CD4-positive, alpha-beta memory T cell (primary cell): ENCODE measurements at regions not wholly inside any gene's neighbourhood (a gene's known extent, or its start where the extent isn't known, plus 50 kb on each side); places are given as distances from the start of the nearest gene placed in this dataset.
A peak's percentile ranks its signal among the peaks of the same experiment; 100 is the strongest.

Experiments used
- CTCF ChIA-PET: fragments of 350-600 bp; sonication (Branson Sonifier 250); formaldehyde crosslinking; loops from one replicate; lab custom pipeline; 2021; ENCODE audit warnings: inconsistent platforms; ENCODE audit not compliant: partially characterized antibody; lab: Charles Lee
- POLR2A ChIA-PET: fragments of 350-600 bp; sonication (Branson Sonifier 250); formaldehyde crosslinking; loops from one replicate; lab custom pipeline; 2021; ENCODE audit not compliant: partially characterized antibody; lab: Charles Lee
- DNase-seq, 5 donors: peaks; one replicate each; pipeline versions ENCODE4 v3.0.0 to v3.0.0-alpha.2; 2020 to 2022; ENCODE audit warnings: mixed read lengths in 1 of 5
- H3K27ac ChIP-seq: one replicate; pipeline ENCODE4 v1.7.0; 2013; ENCODE audit warnings: low read depth, low read length
- H3K27me3 ChIP-seq: 2 replicates; pipeline ENCODE4 v1.7.0; 2013; ENCODE audit warnings: mild to moderate bottlenecking, low read length, moderate library complexity; ENCODE audit not compliant: insufficient read depth
- H3K36me3 ChIP-seq: 2 replicates; pipeline ENCODE4 v1.7.0; 2013; ENCODE audit warnings: mild to moderate bottlenecking, low read length, moderate library complexity; ENCODE audit not compliant: insufficient read depth
- H3K4me1 ChIP-seq: 2 replicates; pipeline ENCODE4 v1.7.0; 2013; ENCODE audit warnings: mild to moderate bottlenecking, low read length, moderate library complexity; ENCODE audit not compliant: insufficient read depth
- H3K4me3 ChIP-seq, 2 donors: one replicate each; pipeline ENCODE4 v1.7.0; 2013; ENCODE audit warnings: low read length in 2 of 2, mild to moderate bottlenecking in 1 of 2
- H3K9me3 ChIP-seq, 2 donors: one replicate each; pipeline ENCODE4 v1.7.0; 2013; ENCODE audit warnings: low read length in 2 of 2, control low read depth in 1 of 2; ENCODE audit not compliant: control insufficient read depth in 1 of 2
- H3K27ac Mint-ChIP-seq, 7 donors: one replicate each; pipeline ENCODE4 v1.8.0; 2020 to 2021; ENCODE audit warnings: mixed read lengths in 7 of 7, mild to moderate bottlenecking in 6 of 7, inconsistent platforms in 3 of 7, moderate library complexity in 3 of 7
- H3K27me3 Mint-ChIP-seq, 2 donors: one replicate each; pipeline ENCODE4 v1.8.0; 2020 to 2021; ENCODE audit warnings: mixed read lengths in 2 of 2
- H3K36me3 Mint-ChIP-seq, 2 donors: one replicate each; pipeline ENCODE4 v1.8.0; 2020 to 2021; ENCODE audit warnings: mixed read lengths in 2 of 2, inconsistent platforms in 1 of 2, mild to moderate bottlenecking in 1 of 2
- H3K4me1 Mint-ChIP-seq, 4 donors: one replicate each; pipeline ENCODE4 v1.8.0; 2020 to 2021; ENCODE audit warnings: mixed read lengths in 4 of 4, mild to moderate bottlenecking in 1 of 4
- H3K4me3 Mint-ChIP-seq, 8 donors: one replicate each; pipeline ENCODE4 v1.8.0; 2020 to 2021; ENCODE audit warnings: mixed read lengths in 8 of 8, mild to moderate bottlenecking in 7 of 8, moderate library complexity in 6 of 8, inconsistent platforms in 3 of 8
- H3K9me3 Mint-ChIP-seq, 8 donors: one replicate each; pipeline ENCODE4 v1.8.0; 2020 to 2021; ENCODE audit warnings: mixed read lengths in 8 of 8, mild to moderate bottlenecking in 5 of 8, inconsistent platforms in 3 of 8, moderate library complexity in 1 of 8
- intact Hi-C: fragments of 100-400 bp; cut with micrococcal nuclease; formaldehyde crosslinking; loops from one replicate; pipeline ENCODE4 v1.15.1; 2023

GRCh38 chr13:65868884-65869283 lies 1361.3 kb downstream of the PCDH9 start:
- H3K4me3 ChIP-seq, result no peak overlapping the region
- ChIA-PET CTCF (no interaction called here), POLR2A (no interaction called here)
- no peak for DNase-seq
- no peak overlapping the region for H3K27ac ChIP-seq
- H3K4me1 ChIP-seq, result no peaks in the 10 kb centered on the region
- H3K27me3 ChIP-seq, result no peaks in the 10 kb centered on the region
- no peak overlapping the region for H3K27ac Mint-ChIP-seq
- H3K9me3 ChIP-seq, result peaks cover 0 to 4% of the 10 kb centered on the region in 2 donors
- no peak overlapping the region for H3K4me3 Mint-ChIP-seq
- H3K9me3 Mint-ChIP-seq, result peaks cover 2 to 19% (median 7%) of the 10 kb centered on the region in 8 donors
- H3K36me3 Mint-ChIP-seq, result no peaks in the 10 kb centered on the region
- no peaks in the 10 kb centered on the region for H3K27me3 Mint-ChIP-seq
- no peaks in the 10 kb centered on the region for H3K36me3 ChIP-seq
- intact Hi-C loops, result no loop called here
- H3K4me1 Mint-ChIP-seq, result no peaks in the 10 kb centered on the region

GRCh38 chr13:65868099-65868498 lies 1362.0 kb downstream of the PCDH9 start:
- Mint-ChIP-seq H3K36me3 (no peaks in the 10 kb centered on the region), H3K9me3 (peaks cover 0 to 17% (median 7%) of the 10 kb centered on the region in 8 donors), H3K4me3 (no peak overlapping the region), H3K27ac (no peak overlapping the region), H3K4me1 (no peaks in the 10 kb centered on the region), H3K27me3 (no peaks in the 10 kb centered on the region)
- ChIA-PET POLR2A (no interaction called here), CTCF (no interaction called here)
- no peaks in the 10 kb centered on the region for H3K36me3 ChIP-seq
- peaks cover 0 to 4% of the 10 kb centered on the region in 2 donors for H3K9me3 ChIP-seq
- no peaks in the 10 kb centered on the region for H3K27me3 ChIP-seq
- intact Hi-C loops, result no loop called here
- no peak overlapping the region for H3K27ac ChIP-seq
- no peaks in the 10 kb centered on the region for H3K4me1 ChIP-seq
- DNase-seq, result no peak
- H3K4me3 ChIP-seq, result no peak overlapping the region

GRCh38 chr13:65866138-65866537 lies 1364.0 kb downstream of the PCDH9 start:
- Mint-ChIP-seq H3K9me3 (peaks cover 0 to 13% (median 7%) of the 10 kb centered on the region in 8 donors), H3K4me3 (no peak overlapping the region), H3K4me1 (no peaks in the 10 kb centered on the region), H3K27ac (no peak overlapping the region), H3K36me3 (no peaks in the 10 kb centered on the region), H3K27me3 (no peaks in the 10 kb centered on the region)
- no peaks in the 10 kb centered on the region for H3K27me3 ChIP-seq
- DNase-seq, result no peak
- H3K4me1 ChIP-seq, result no peaks in the 10 kb centered on the region
- CTCF ChIA-PET, result no interaction called here
- POLR2A ChIA-PET, result no interaction called here
- H3K36me3 ChIP-seq, result no peaks in the 10 kb centered on the region
- intact Hi-C loops, result no loop called here
- peaks cover 0 to 4% of the 10 kb centered on the region in 2 donors for H3K9me3 ChIP-seq
- no peak overlapping the region for H3K27ac ChIP-seq
- H3K4me3 ChIP-seq, result no peak overlapping the region

DNA sequence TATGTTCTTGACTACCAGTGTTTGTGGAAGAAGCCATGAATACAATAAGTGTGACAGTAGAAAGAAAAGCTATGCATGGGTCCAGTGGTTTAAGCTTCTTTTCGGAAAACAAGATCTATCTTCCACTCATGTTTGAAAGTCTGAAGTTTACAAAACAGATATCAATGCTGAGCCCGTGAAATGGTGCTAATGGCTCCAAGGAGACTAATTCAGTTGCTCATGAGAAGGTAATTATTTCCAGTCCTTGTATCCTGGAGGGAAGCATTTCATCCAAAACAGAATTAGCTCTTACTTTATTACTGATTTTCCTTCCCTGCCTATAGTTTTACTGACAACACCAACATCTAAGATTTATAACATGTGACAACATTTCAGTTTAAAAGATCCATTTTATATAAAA lies 1364.9 kb downstream of the PCDH9 start:
- Mint-ChIP-seq H3K4me3 (no peak overlapping the region), H3K9me3 (peaks cover 0 to 19% (median 6%) of the 10 kb centered on the region in 8 donors), H3K27me3 (no peaks in the 10 kb centered on the region), H3K27ac (no peak overlapping the region), H3K4me1 (no peaks in the 10 kb centered on the region), H3K36me3 (no peaks in the 10 kb centered on the region)
- Histone ChIP-seq H3K4me3 (no peak overlapping the region), H3K27ac (no peak overlapping the region), H3K9me3 (peaks cover 0 to 4% of the 10 kb centered on the region in 2 donors), H3K4me1 (no peaks in the 10 kb centered on the region), H3K36me3 (no peaks in the 10 kb centered on the region), H3K27me3 (no peaks in the 10 kb centered on the region)
- ChIA-PET POLR2A (no interaction called here), CTCF (no interaction called here)
- intact Hi-C loops, result no loop called here
- DNase-seq, result no peak

DNA sequence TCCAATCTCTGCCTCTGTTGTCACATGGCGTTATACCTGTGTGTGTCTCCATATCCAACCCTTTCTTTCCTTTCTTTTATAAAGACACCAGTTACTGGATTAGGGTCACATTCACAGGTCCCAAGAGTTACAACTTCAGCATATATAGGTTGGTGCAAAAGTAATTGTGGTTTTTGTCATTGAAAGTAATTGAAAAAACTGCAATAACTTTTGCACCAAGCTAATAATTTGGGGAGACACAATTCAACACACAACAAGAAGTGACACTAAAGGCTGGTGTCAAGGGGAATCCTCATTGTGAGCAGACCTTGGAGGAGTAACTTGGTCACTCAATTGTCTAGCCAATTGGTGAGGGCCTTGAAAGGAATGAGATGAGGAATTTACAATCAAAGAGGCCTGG lies 1366.1 kb downstream of the PCDH9 start:
- Histone ChIP-seq H3K4me1 (no peaks in the 10 kb centered on the region), H3K27ac (no peak overlapping the region), H3K9me3 (peaks cover 0 to 4% of the 10 kb centered on the region in 2 donors), H3K4me3 (no peak overlapping the region), H3K27me3 (no peaks in the 10 kb centered on the region), H3K36me3 (no peaks in the 10 kb centered on the region)
- Mint-ChIP-seq H3K4me3 (peak overlapping the region in 1 of 8 donors; percentile 24), H3K36me3 (no peaks in the 10 kb centered on the region), H3K27me3 (no peaks in the 10 kb centered on the region), H3K4me1 (no peaks in the 10 kb centered on the region), H3K27ac (no peak overlapping the region), H3K9me3 (peaks cover 0 to 27% (median 7%) of the 10 kb centered on the region in 8 donors)
- ChIA-PET POLR2A (no interaction called here), CTCF (no interaction called here)
- intact Hi-C loops, result no loop called here
- no peak for DNase-seq

GRCh38 chr13:65860306-65860705 lies 1369.8 kb downstream of the PCDH9 start:
- Mint-ChIP-seq H3K27ac (no peak overlapping the region), H3K9me3 (peaks cover 0 to 27% (median 2%) of the 10 kb centered on the region in 8 donors), H3K27me3 (no peaks in the 10 kb centered on the region), H3K4me1 (no peaks in the 10 kb centered on the region), H3K4me3 (no peak overlapping the region), H3K36me3 (no peaks in the 10 kb centered on the region)
- POLR2A ChIA-PET, result no interaction called here
- no peaks in the 10 kb centered on the region for H3K36me3 ChIP-seq
- no peaks in the 10 kb centered on the region for H3K9me3 ChIP-seq
- no peaks in the 10 kb centered on the region for H3K27me3 ChIP-seq
- intact Hi-C loops, result no loop called here
- H3K4me1 ChIP-seq, result no peaks in the 10 kb centered on the region
- CTCF ChIA-PET, result no interaction called here
- H3K27ac ChIP-seq, result no peak overlapping the region
- no peak overlapping the region for H3K4me3 ChIP-seq
- DNase-seq, result no peak

DNA sequence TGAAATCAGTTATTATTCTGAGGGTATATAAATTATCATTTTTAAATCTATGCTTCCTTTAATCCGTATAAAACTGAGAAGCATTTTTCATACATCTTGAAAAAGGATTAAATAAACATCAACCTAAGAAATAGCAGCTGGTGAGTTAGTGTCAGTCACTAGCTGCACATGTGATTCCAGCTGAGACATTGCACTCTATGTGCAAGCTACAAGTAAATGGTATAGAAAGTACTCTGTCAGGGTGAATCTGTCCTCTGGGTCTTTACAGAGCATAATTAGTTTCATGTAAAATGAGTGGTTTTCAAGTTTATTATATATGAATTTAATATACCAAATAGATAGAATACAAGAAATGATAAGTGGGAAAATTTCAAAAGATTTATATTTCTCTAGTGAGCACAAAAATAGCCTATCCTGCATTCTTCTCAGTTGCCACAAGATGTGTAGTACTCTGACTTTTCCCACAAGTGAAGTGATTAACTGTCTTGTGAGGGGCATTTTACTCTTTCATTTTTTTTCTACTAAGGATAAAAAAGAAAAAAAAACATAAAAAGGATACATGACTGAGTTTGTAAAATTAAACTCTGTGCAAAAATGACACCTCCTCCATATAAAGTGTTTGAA lies 1372.1 kb downstream of the PCDH9 start:
- no peaks in the 10 kb centered on the region for H3K9me3 ChIP-seq
- CTCF ChIA-PET, result no interaction called here
- Mint-ChIP-seq H3K9me3 (peaks cover 0 to 28% (median 4%) of the 10 kb centered on the region in 8 donors), H3K4me1 (no peaks in the 10 kb centered on the region), H3K4me3 (no peak overlapping the region), H3K27me3 (no peaks in the 10 kb centered on the region), H3K27ac (no peak overlapping the region), H3K36me3 (no peaks in the 10 kb centered on the region)
- no peak overlapping the region for H3K27ac ChIP-seq
- no peaks in the 10 kb centered on the region for H3K4me1 ChIP-seq
- no peak for DNase-seq
- H3K27me3 ChIP-seq, result no peaks in the 10 kb centered on the region
- POLR2A ChIA-PET, result no interaction called here
- no peak overlapping the region for H3K4me3 ChIP-seq
- intact Hi-C loops, result no loop called here
- no peaks in the 10 kb centered on the region for H3K36me3 ChIP-seq
